ENCODE measurements at regions not wholly inside any gene's neighbourhood (a gene's known extent, or its start where the extent isn't known, plus 50 kb on each side); places are given as distances from the start of the nearest gene placed in this dataset.

- Histone ChIP-seq H3K4me2 (ENCODE audit: control insufficient read depth, extremely low read depth, insufficient read depth, low read depth, low read length) (no peak overlapping the region), H4K20me1 (ENCODE audit: control insufficient read depth, extremely low read depth, insufficient read depth, low read length) (no peaks in the 10 kb centered on the region), H3K9ac (ENCODE audit: control insufficient read depth, extremely low read depth, insufficient read depth, low read length) (no peak overlapping the region), H2AFZ (ENCODE audit: control insufficient read depth, low read length) (no peak overlapping the region), H3K27ac (ENCODE audit: control insufficient read depth, insufficient read depth, low read length) (no peak overlapping the region), H3K9me3 (ENCODE audit: control insufficient read depth, low read depth, low read length) (no peaks in the 10 kb centered on the region), H3K4me1 (ENCODE audit: control insufficient read depth, extremely low read depth, insufficient read depth, low read length) (no peaks in the 10 kb centered on the region), H3K4me3 (ENCODE audit: control insufficient read depth in 2 of 3, extremely low read depth in 1 of 3, insufficient read depth in 2 of 3, low read depth in 1 of 3, low read length in 3 of 3) (no peak overlapping the region), H3K36me3 (ENCODE audit: control insufficient read depth in 2 of 2, extremely low read depth in 1 of 2, insufficient read depth in 2 of 2, low read length in 2 of 2) (no peaks in the 10 kb centered on the region), H3K9me1 (ENCODE audit: control insufficient read depth, extremely low read depth, insufficient read depth, low read length) (no peaks in the 10 kb centered on the region), H3K79me2 (ENCODE audit: control insufficient read depth, insufficient read depth, low read length) (no peaks in the 10 kb centered on the region), H3K27me3 (ENCODE audit: control insufficient read depth, extremely low read depth, insufficient read depth, low read length) (no peaks in the 10 kb centered on the region)
- dilution Hi-C loops (cut with MboI; ENCODE audit: extremely low pct_ligation_motif_present, low sequenced_read_pairs), result no loop called here
- FAIRE-seq, result no peak
- no peak for DNase-seq (ENCODE audit: low read depth, low spot score)
- no peak for TF ChIP-seq EZH2 (IDR thresholded peaks at IDR 0.05; ENCODE audit: low read length)
- TF ChIP-seq, protein P1, sequence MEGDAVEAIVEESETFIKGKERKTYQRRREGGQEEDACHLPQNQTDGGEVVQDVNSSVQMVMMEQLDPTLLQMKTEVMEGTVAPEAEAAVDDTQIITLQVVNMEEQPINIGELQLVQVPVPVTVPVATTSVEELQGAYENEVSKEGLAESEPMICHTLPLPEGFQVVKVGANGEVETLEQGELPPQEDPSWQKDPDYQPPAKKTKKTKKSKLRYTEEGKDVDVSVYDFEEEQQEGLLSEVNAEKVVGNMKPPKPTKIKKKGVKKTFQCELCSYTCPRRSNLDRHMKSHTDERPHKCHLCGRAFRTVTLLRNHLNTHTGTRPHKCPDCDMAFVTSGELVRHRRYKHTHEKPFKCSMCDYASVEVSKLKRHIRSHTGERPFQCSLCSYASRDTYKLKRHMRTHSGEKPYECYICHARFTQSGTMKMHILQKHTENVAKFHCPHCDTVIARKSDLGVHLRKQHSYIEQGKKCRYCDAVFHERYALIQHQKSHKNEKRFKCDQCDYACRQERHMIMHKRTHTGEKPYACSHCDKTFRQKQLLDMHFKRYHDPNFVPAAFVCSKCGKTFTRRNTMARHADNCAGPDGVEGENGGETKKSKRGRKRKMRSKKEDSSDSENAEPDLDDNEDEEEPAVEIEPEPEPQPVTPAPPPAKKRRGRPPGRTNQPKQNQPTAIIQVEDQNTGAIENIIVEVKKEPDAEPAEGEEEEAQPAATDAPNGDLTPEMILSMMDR (optimal IDR thresholded peaks at IDR 0.05 in 1 of 3, IDR thresholded peaks at IDR 0.05 in 1 of 3, conservative IDR thresholded peaks at IDR 0.05 in 1 of 3; ENCODE audit: extremely low read depth in 1 of 3, insufficient read depth in 2 of 3, low read length in 3 of 3), result no peak
Observed at GRCh38 chr7:132720835-132721234, 144.6 kb upstream of the PLXNA4 start.

- H3K4me3 ChIP-seq (ENCODE audit: control insufficient read depth in 2 of 3, extremely low read depth in 1 of 3, insufficient read depth in 2 of 3, low read depth in 1 of 3, low read length in 3 of 3), result no peak overlapping the region
- FAIRE-seq (no peak), DNase-seq (ENCODE audit: low read depth, low spot score) (no peak)
- H3K4me1 ChIP-seq (ENCODE audit: control insufficient read depth, extremely low read depth, insufficient read depth, low read length), result no peaks in the 10 kb centered on the region
- no peaks in the 10 kb centered on the region for H4K20me1 ChIP-seq (ENCODE audit: control insufficient read depth, extremely low read depth, insufficient read depth, low read length)
- no peaks in the 10 kb centered on the region for H3K9me3 ChIP-seq (ENCODE audit: control insufficient read depth, low read depth, low read length)
- dilution Hi-C loops (cut with MboI; ENCODE audit: extremely low pct_ligation_motif_present, low sequenced_read_pairs), result no loop called here
- no peak overlapping the region for H3K4me2 ChIP-seq (ENCODE audit: control insufficient read depth, extremely low read depth, insufficient read depth, low read depth, low read length)
- no peaks in the 10 kb centered on the region for H3K79me2 ChIP-seq (ENCODE audit: control insufficient read depth, insufficient read depth, low read length)
- H3K9me1 ChIP-seq (ENCODE audit: control insufficient read depth, extremely low read depth, insufficient read depth, low read length), result no peaks in the 10 kb centered on the region
- no peak overlapping the region for H2AFZ ChIP-seq (ENCODE audit: control insufficient read depth, low read length)
- no peaks in the 10 kb centered on the region for H3K36me3 ChIP-seq (ENCODE audit: control insufficient read depth in 2 of 2, extremely low read depth in 1 of 2, insufficient read depth in 2 of 2, low read length in 2 of 2)
- peaks cover 2% of the 10 kb centered on the region for H3K27me3 ChIP-seq (ENCODE audit: control insufficient read depth, extremely low read depth, insufficient read depth, low read length)
- no peak overlapping the region for H3K9ac ChIP-seq (ENCODE audit: control insufficient read depth, extremely low read depth, insufficient read depth, low read length)
- no peak overlapping the region for H3K27ac ChIP-seq (ENCODE audit: control insufficient read depth, insufficient read depth, low read length)
- no peak for TF ChIP-seq EZH2 (IDR thresholded peaks at IDR 0.05; ENCODE audit: low read length)
- TF ChIP-seq, protein P1 (optimal IDR thresholded peaks at IDR 0.05 in 1 of 3, IDR thresholded peaks at IDR 0.05 in 1 of 3, conservative IDR thresholded peaks at IDR 0.05 in 1 of 3; ENCODE audit: extremely low read depth in 1 of 3, insufficient read depth in 2 of 3, low read length in 3 of 3), result no peak
Observed at GRCh38 chr7:132713893-132714292, 137.6 kb upstream of the PLXNA4 start.

All from keratinocyte (primary cell).